NT2/D1 (cell line): ENCODE measurements at regions not wholly inside any gene's neighbourhood (a gene's known extent, or its start where the extent isn't known, plus 50 kb on each side); places are given as distances from the start of the nearest gene placed in this dataset.

Experiments
- SUZ12 ChIP-seq: IDR thresholded peaks from 2 replicates; pipeline ENCODE4 v1.6.1; 2011; ENCODE audit not compliant: insufficient read length, insufficient read depth; ENCODE audit errors: extremely low read depth
- ZNF274 ChIP-seq: IDR thresholded peaks from 2 replicates; pipeline ENCODE4 v1.6.1; 2011; ENCODE audit warnings: mild to moderate bottlenecking, low read depth, low read length

GRCh38 chr12:60684988-60685655 lies 1089.3 kb downstream of the SLC16A7 start:
- TF ChIP-seq SUZ12, result no peak
- TF ChIP-seq ZNF274, result no peak
